ENCODE measurements at regions not wholly inside any gene's neighbourhood (a gene's known extent, or its start where the extent isn't known, plus 50 kb on each side); places are given as distances from the start of the nearest gene placed in this dataset.

DNA sequence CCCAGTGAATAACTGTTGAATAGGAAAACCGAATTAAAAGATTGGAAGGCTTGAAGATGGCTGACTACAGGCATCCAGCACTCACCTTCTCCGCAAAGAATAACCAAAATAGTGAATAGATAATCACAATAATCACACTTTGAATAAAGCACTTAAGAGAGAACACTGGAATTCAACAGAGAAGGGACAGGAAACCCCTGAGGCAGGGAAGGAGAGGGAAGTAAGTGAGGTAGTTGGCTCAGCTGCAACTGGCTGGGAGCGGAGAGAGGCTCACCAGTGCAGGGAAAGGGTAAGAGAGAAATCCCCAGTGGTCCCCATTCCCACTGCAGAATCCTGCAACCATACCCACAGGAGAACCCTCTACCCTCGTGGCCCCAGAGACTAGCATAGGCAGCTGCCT is 246.6 kb upstream of the NCKAP5 start:
- DNase-seq: no peak

DNA sequence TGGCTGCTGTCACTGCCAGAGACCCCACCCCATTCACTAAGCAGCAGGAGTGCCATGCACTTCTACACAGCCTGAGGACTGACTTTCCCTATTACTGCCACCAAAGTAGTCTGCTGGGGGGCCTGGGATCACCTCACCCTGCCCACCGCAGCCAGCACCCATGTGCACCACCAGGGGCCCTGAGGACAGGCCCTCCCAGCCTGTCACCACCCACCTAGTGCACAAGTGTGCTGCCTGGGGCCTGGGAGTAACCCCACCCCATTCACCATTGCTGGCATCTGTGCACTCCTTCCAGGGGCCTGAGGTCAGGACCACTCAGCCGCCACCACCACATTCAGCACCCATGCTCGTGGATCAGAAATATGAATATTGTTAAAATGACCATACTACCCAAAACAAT is 247.8 kb upstream of the NCKAP5 start:
- DNase-seq: no peak

DNA sequence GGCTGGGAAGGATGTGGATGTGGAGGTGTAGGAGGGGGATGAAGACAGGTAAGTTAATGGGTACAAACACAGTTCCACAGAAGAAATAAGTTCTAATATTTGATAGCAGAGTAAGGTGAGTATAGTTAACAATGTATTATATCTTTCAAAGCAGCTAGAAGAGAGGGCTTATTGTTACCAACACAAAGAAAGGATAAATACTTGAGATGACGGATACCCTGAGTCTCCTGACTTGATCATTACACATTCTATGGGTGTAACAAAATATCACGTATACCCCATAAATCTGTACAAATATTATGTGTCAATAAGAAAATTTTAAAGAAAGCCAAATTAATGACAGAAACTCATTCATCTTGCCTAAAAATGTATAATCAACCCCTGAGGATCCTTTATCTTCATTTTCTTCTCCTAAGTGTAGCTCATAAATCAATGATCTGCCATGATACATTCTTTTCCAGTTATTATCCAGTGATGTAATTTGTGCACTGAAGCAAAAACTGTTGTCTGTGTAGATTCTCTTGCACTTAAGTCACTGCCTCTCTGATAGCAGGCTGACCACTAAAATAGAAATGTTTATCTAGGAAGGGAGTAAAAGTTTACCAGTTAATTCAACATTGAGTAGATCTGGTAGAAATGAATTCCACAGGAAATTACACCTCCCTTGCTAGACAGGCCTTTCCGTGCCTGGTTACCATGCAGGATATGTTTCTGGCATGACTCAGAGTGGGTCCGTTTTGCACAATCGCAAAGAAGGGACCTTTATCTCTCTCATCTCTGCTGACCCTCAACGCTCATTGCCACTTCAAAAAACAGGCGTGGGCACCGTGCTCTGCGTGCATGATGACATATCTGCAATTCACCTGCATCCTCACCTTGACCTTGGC is 249.7 kb upstream of the NCKAP5 start:
- DNase-seq: no peak

DNA sequence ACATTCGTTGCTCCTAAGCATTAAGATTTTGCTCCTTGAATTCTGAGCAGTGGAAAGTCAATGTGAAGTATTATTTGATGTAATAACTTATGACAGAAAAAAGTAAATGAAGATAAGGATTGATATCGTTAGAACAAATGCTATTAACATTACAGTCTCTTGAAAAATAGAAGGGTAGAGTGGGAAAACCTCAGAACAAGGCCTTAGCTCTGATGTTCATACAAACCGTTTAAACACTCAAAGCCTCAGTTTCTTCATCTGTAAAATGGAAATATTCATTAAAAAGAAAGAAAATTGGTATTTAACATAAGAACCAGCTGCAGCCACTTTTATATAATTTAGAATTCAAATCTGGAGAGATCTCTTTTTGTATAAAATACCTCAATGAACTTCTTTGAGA is 250.4 kb upstream of the NCKAP5 start:
- DNase-seq: no peak

DNA sequence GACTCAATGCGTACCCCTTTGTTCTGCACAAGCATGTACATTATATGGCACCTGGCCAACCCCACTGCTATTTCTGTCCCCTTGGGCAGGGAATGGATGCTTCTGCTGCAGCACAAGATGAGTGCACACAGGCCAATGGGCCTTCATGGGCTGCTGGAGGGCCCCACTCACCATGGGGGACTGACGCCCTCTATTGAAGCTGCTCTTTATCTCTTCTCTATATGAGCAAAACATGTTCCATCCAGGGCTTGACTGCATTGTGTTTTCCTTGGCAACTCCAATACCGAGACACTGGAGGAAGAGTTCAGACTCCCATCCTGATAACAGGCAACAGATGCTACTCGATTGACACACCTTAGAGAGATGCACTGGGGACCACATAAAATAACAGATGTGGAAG is 251.6 kb upstream of the NCKAP5 start:
- no peak for DNase-seq

DNA sequence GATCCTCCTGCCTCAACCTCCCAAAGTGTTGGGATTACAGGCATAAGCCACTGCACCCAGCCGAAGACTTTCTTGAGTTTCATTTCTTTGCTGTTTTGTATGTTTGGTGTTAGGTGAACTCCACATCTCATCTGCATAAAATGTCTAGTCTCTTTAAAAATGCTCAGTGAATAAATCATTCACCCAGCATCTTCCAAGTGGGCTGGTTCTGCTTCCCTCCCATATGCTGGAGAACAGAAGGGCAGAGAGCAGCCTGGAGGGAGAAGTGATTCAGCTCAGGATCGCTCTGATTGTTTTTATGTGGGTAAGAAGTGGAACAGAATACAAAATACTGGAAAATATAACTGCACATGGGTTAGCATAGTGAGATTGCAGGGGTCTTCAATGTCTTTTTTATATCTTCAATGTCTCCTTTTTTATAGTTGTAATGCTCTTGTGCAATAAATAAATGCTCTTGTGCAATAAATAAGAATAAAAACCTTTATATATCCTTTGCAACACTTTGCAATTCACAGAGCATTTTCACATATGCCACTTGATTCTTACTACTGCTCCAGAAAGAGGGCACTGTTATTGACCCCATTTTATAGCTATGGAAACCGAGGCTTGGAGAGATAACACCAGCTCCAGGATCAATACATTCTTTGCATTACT is 253.0 kb upstream of the NCKAP5 start:
- no peak for DNase-seq

DNA sequence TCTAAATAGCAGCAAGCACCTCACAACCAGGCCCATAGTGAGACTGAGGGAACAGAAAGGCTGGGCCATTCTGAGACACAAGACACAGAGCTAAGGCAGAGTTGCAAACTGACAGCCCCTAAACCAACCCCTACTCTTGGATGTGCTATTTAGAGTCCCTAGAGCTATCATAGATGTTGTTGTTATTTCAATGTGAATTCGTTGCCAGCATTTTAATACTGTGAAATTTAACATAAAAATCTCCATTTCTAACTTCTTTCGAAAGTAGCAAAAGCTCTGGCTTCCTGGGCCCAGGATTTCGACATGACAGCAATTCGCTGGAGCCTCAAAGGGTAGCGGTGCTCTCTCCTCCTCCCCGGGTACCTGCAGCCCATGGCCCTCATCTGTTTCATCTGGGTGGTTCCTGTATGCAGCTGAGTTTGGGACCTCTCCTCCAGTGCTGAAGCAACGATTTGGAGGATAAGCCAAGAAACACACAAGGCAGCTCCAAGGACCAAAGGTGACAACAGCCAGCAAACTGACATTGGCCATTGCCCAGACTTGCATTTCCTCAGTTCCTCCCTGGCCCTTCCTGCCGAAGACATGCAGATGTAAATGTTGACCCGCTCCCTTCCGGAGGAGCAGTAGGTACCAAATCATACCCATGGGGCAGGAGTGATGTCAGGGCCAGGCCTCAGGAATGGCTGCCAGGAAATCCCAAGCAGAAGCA is 254.4 kb upstream of the NCKAP5 start:
- DNase-seq: no peak

DNA sequence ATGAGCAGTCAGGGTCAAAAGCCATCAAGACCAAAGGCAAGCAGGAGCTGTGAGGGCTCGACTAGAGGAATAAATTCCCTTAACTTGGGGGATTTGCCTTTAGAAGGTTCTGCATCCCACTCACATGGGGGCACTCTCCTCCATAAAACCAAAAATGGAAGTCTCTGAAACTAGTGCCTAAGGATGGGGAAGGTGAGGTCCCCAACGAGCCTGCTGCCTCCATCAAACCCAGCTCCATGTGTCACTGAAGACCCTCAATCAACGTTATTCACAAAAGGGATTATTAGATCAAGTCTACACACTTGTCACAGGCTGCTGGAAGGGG is 254.9 kb upstream of the NCKAP5 start:
- no peak for DNase-seq

DNA sequence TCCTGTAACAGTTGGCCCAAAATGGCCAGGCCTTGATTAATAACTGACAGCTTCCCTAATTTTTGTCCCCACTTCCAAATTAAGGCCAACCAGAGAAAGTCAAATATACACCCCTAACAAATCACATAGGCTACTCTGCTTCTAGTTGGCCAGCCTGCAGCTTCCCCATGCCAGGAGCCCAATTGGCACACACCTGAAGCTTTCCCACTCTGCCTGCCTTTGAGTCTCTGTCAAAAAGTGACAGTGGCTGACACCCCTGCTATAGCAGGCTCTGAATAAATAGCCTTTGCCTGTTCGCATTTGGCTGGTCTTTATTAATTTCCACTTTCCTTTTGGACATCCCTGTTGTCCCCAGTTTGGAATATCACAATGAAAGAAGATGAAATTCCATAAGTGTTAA is 256.6 kb upstream of the NCKAP5 start:
- DNase-seq: no peak

DNA sequence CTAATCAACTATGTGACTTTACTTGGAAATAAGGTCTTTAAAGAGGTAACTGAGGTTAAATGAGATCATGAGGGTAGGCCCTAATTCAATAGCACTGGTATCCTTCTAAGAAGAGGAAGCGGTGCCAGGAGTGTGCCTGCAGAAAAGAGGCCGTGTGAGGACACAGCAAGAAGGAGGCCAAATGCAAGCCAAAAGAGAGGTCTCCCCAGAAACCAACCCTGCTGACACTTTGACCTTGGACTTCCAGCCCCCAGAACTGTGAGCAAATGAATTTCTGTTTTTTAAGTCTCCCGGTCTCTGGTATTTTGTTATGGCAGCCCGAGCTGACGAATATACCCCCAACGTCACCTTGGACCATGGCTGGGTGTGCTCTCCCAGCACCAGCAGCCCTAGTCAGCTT is 257.5 kb upstream of the NCKAP5 start:
- DNase-seq: no peak

DNA sequence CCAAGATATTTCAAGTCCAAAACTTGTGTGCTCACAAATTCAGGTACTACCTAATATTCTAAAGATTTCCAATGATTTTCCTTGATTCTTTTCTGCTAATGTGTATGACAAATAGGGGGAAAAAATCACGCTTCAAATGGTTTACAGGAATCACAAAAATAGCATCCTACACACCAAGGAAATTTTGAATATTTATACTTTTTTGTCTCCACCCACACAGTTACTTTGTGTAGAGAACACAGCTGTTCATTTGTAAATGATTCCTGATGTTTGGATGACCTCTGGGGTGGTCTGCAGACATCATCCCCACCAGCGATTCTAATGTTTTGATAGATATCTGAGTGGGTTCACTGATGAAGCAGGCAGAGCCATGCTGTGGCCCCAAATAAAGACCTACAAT is 260.6 kb upstream of the NCKAP5 start:
- no peak for DNase-seq

DNA sequence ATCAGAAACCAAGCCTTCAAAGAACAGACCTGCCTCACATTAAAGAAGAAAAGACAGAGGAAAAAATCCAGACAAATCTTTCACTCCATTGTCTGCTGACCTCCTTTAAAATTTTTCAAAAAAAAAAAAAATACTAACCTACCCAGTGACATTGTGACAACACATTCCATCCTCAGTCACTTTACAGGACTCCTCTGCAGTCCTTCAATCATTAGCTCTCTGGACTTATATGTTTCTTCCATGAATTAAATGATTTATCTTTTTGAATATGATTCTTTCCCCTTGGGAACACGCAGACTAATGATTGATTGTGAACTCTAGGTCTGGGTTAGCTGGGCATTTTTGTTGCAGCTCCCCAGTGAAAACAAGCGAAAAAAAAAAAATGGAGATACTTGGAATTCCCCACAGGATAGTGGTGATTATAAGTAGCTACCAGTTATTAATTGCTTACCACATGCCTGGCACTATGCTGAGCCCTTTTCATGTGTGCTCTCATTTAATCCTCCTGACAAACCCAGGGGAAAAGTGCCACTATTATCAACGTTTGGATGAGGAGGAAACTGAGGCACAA is 261.3 kb upstream of the NCKAP5 start:
- no peak for DNase-seq

DNA sequence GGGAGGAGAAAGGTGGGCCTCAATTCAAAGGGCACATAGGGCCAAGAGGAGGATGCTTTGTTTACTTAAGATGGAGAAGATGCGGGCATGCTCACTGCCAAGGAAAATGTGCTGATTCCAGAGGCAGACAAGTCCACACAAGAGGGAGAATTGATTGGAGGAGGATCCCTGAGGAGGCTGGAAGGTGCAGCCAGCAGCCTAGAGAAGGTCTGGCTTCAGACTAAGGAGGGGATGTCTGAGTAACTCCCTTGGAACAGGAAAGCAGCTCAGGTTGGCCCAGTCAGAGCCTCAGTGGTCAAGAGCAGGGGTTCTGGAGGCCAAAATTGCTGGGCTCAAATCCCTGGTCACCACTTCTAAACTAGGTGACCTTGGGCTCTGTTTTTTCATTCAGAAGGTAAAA is 265.5 kb upstream of the NCKAP5 start:
- no peak for DNase-seq

DNA sequence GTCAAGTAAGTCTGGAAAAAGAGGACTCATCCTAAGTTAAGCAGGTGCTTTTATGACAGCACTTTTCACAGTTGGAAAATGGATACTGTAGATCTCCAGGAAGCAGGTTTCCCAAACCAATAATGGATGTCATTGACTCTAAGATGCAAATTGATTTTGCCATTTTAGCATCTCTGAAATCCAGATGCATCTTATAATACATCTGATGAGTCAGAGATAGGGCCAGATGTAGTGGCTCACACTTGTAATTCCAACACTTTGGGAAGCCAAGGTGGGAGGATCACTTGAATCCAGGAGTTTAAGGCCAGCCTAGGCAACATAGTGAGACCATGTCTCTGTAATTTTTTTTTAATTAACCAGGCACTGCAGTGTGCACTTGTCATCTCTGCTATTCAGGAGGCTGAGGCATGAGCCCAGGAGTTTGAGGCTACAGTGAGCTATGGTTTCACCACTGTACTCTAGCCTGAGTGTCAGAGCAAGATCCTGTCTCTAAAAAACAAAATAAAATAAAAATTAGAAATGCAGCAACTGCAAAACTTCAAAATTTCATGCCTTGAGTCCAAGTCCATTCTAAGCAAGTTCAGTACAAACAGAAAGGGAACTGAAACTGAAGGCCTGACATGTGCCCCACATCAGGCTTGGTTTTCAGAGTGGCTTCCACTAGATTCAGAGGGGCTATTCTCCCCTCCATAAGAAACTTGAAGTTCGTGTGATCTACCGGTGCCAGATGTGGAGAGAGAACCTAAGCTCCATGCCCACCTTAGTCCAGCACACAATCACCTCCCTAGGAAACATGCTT is 267.8 kb upstream of the NCKAP5 start:
- no peak for DNase-seq

DNA sequence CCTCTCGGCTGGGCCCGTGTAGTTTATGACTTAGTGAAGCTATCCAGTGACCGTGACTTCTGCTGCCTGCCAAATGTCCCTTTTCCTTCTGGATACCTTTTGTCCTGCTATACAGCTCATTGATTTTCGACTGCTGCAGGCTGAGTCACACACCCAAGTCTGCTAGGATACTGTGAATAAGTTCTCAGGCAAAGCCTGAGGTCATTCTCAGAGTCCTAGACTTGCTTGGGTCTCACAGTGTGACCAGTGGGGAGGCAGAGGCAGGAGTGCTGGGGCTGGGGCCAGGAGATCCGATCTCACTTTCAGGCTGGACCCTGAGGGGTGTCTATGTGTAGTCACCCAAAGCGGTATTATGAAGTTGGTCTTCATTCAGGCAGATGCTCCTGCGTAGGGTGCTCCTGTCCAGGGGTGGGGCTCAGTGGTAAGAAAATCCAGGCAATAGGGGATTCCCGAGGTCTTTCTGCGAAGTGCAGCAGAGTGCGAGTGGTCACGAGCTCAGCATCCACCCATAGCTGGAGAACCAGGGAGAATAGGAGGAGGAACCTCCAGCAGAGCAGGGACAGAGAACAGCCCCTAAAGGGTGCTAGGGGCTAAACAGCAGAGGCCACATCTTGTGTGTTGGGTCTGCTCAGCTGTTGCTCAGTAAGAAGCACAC is 268.6 kb upstream of the NCKAP5 start:
- no peak for DNase-seq

DNA sequence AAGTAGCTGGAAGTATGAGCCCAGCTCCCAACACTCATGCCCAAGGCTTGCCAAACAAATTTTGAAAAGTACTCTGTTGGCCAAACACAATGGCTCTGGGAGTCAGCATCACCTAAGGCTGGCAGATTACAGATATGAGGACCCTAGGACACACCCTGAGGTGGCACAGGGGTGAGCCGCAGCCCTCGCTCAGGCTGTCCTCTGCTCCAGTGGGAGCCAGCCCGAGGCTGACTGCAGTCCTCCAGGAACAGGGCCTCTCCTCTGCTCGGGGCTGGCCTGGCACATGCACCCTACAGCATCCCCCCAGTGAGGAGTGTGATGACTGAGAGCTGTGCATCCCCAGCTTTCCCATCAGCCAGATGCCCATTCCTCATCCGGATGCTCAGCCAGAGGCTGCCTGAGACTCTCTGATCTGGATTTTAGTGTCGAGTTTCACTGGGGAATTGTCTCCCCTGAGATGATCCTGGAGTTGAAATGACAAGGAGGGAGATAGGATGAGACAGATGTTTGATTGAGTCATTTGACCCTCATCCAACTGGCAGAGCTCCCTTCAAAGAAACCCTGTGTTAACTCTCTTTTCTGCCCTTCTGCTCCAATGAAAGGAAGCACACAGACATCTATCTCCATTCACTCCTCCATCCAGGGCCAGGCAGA is 269.3 kb upstream of the NCKAP5 start:
- no peak for DNase-seq

DNA sequence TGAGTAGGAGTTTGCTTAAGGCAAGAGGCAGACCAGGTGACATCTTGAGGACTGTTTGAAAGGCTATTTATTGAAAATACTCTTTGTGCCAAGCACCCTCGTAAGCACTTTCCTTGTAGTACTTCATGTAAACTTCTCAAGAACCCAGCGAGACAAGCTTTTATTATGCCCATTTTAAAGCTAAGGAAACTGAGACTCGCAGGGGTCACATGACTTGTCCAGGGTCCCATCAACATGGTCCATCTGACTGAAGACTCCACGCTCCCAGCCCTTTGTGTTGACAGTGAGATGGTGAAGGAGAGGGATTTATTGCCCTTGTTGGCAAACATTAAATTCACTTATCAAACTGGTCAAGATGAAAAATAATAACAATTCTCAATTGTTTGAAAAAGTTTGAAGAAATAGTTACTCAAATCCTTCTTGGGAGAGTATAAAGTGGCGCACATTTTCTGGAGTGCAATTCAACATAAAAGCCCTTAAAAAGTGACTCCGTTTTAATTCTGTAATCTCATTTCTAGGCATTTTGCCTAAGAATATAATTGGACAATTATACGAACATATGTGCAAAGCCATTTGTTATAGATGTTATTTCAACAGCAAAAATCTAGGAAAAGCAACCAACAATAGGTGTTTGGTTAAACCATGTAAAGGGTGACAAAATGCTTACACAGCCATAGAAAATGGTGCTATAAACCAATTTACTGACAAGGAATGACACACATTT is 270.5 kb upstream of the NCKAP5 start:
- DNase-seq: no peak

DNA sequence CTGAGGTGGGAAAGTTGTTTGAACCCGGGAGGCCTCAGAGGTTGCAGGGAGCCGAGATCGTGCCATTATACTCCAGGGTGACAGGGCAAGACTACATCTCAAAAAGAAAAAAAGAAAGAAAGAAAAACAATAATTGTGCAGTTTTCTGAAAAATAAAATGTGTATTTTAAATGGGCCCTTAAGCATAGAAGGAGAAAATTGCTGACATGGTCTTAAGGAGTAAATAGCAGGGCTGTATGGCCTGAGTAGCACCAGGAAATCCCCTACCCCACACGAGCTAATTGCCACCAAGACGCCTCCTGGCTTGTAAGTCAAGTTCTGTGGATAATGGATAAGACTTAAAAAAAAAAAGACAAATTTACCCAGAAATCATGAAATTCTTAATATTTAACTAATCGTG is 271.4 kb upstream of the NCKAP5 start:
- no peak for DNase-seq

DNA sequence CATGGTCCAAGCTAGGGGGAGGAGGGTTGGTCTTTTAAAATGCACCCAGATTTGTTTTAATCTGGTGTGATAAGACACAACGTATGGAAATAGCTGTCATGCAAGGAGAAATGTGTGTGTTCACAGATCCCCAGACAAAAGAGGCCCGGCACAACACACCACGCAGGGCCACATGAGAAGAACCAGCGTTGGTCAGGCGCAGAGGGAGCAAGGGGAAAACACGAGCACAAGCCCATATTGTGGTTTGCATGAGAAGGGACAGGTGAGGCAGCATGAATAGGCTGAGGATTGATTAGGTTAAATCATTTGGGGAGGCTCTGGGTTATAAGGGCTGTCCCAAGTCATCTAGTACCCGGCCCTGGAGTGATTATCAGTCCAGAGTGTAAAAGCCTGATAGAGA is 272.5 kb upstream of the NCKAP5 start:
- DNase-seq: no peak

DNA sequence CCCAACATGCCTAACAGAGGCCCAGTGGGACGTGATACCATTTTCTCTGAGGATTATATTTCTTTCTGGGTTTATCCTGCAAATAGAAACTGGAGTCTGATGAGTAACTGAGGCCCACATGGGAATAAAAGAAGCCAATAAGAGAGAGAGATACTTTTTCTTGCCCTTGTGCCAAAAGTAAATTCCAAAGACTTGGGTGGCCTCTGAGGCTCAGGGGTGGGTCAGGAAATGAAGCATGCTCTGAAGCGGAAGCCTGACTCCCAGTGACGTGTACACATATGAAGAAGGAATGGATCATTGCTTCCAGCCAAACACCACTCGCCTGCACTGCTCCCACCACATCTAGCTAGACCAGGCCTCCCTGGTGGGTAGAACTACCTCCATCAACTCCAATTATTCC is 273.6 kb upstream of the NCKAP5 start:
- DNase-seq: no peak

DNA sequence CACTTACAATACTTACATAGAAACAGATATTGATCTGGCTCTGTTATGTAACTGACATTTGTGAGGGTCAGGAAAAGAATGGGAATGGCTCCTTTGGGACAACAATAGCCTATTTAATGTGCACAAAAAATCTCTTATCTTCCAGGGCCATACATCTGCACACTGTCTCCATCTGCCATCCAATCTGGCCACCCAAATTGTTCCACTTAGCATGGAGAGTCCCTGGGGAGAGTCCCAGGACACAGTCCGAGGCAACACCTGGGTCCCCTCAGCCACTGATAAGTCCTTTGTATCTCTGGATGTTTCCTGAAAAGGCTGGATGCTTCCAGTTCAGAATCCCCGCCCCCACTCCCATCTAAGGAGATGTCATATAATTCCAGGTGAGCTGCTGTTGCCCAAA is 274.2 kb upstream of the NCKAP5 start:
- no peak for DNase-seq
